Mesothelial cell of epicardium (in vitro differentiated cells): ENCODE measurements at regions not wholly inside any gene's neighbourhood (a gene's known extent, or its start where the extent isn't known, plus 50 kb on each side); places are given as distances from the start of the nearest gene placed in this dataset.
"Not testable (repeated sequence)": the region's sequence is repeated elsewhere in the genome, so short reads cannot be mapped to it uniquely, and the experiment has no call there.

ENCODE experiments used
- DNase-seq, 2 experiments: peaks; one replicate each; pipeline ENCODE4 v3.0.0; 2021; ENCODE audit warnings: low spot score in 2 of 2; ENCODE audit not compliant: unreplicated experiment in 2 of 2
- H3K27ac Mint-ChIP-seq: 2 replicates; pipeline ENCODE4 v1.8.0; 2021; ENCODE audit warnings: mixed read lengths
- H3K27me3 Mint-ChIP-seq: 2 replicates; pipeline ENCODE4 v1.8.0; 2021; ENCODE audit warnings: low read depth, mixed read lengths
- H3K36me3 Mint-ChIP-seq: 2 replicates; pipeline ENCODE4 v1.8.0; 2021; ENCODE audit warnings: mixed read lengths
- H3K4me1 Mint-ChIP-seq: 2 replicates; pipeline ENCODE4 v1.8.0; 2021; ENCODE audit warnings: mixed read lengths
- H3K4me3 Mint-ChIP-seq: 2 replicates; pipeline ENCODE4 v1.8.0; 2021; ENCODE audit warnings: mild to moderate bottlenecking, moderate library complexity, mixed read lengths
- H3K9me3 Mint-ChIP-seq: 2 replicates; pipeline ENCODE4 v1.8.0; 2021; ENCODE audit warnings: mixed read lengths
- TF ChIP-seq, protein P1 (sequence below): fragments of 200-600 bp; sonication (generic); IDR thresholded peaks from one replicate; pipeline ENCODE4 v1.5.0; 2021; ENCODE audit warnings: antibody characterized with exemption; ENCODE audit not compliant: unreplicated experiment

- no peak overlapping the region for H3K27ac Mint-ChIP-seq
- H3K36me3 Mint-ChIP-seq: no peaks in the 10 kb centered on the region
- no peak for DNase-seq
- no peak overlapping the region for H3K4me3 Mint-ChIP-seq
- TF ChIP-seq, protein P1, sequence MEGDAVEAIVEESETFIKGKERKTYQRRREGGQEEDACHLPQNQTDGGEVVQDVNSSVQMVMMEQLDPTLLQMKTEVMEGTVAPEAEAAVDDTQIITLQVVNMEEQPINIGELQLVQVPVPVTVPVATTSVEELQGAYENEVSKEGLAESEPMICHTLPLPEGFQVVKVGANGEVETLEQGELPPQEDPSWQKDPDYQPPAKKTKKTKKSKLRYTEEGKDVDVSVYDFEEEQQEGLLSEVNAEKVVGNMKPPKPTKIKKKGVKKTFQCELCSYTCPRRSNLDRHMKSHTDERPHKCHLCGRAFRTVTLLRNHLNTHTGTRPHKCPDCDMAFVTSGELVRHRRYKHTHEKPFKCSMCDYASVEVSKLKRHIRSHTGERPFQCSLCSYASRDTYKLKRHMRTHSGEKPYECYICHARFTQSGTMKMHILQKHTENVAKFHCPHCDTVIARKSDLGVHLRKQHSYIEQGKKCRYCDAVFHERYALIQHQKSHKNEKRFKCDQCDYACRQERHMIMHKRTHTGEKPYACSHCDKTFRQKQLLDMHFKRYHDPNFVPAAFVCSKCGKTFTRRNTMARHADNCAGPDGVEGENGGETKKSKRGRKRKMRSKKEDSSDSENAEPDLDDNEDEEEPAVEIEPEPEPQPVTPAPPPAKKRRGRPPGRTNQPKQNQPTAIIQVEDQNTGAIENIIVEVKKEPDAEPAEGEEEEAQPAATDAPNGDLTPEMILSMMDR: no peak
- H3K27me3 Mint-ChIP-seq: peaks cover 2% of the 10 kb centered on the region
- peaks cover 33% of the 10 kb centered on the region for H3K4me1 Mint-ChIP-seq
- H3K9me3 Mint-ChIP-seq: no peaks in the 10 kb centered on the region
Measured at GRCh38 chr14:58740379-58740935, 102.7 kb downstream of the DACT1 start.

DNA sequence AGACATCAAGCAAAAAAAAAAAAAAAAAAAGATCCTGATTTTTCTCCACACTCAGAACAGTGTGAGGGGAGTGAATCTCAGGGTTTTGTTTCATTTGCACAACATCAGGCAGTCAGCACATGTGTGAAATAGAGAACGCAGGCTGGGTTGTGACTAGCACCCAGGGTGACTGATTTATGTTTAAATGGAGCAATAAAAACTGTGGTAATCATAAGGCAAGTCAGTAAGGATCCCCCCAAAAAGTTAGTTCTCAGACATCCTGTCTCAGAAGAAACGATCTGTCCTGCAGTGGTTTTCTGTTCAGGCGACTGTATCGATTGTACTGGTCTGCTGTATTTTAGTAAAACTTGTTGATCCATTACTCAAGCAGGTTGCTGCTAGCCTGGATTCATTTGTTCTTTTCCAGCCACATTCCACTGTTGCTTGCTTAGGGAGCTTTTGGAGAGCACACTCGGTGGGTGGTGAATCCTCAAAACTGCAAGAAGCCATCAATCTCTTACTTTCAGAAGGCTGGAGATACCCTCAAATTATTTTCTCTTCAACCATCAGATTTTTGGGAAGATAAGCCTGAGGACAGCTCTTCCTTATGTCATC is 107.1 kb downstream of the DACT1 start:
- H3K4me3 Mint-ChIP-seq: no peak overlapping the region
- H3K27ac Mint-ChIP-seq: no peak overlapping the region
- DNase-seq: no peak
- H3K9me3 Mint-ChIP-seq: no peaks in the 10 kb centered on the region
- peaks cover 2% of the 10 kb centered on the region for H3K27me3 Mint-ChIP-seq
- no peaks in the 10 kb centered on the region for H3K36me3 Mint-ChIP-seq
- TF ChIP-seq, protein P1: no peak
- peaks cover 51% of the 10 kb centered on the region for H3K4me1 Mint-ChIP-seq

DNA sequence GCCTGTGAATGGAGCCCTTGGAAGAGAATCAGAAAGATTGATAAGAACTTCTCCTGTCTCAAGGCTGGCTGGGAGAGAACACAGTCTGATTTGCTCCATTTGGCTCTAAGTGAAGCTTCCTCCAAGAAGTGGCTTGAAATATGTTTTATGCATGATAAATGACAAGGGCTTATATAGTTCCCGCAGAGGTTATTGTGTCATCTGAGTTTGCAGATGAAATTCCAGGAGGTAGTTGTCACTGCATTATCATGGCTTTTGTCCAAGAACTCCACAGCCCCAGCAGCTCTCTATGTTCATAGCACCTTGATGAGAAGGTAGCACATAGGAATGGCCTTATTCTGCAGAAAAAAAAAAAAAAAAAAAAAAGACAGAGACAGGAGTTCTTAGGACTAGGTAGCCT is 108.5 kb downstream of the DACT1 start:
- H3K9me3 Mint-ChIP-seq: no peaks in the 10 kb centered on the region
- peak overlapping the region; percentile 8 for H3K27ac Mint-ChIP-seq
- peaks cover 54% of the 10 kb centered on the region for H3K4me1 Mint-ChIP-seq
- H3K27me3 Mint-ChIP-seq: no peaks in the 10 kb centered on the region
- no peak for DNase-seq
- no peaks in the 10 kb centered on the region for H3K36me3 Mint-ChIP-seq
- no peak overlapping the region for H3K4me3 Mint-ChIP-seq
- TF ChIP-seq, protein P1: no peak

DNA sequence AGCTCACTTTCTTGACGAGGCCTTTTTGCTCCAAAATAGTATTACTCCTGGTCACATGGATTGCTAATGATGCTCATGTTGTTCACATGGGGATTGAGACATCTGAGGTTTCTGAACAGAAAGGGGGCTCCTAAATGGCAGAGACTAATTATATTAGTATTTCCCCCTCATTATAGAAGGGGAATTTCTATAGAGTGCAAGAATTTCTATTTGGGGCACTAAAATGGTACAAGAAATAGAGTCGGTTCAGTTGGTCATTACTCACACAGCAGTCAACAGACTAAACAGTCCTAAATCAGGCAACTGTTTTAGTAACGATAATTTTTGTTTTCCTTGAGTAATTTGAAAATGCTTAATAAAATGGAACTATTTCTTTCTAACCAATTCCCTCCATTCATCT is 108.9 kb downstream of the DACT1 start:
- no peak overlapping the region for H3K4me3 Mint-ChIP-seq
- H3K27ac Mint-ChIP-seq: peak overlapping the region; percentile 39
- DNase-seq: no peak
- H3K27me3 Mint-ChIP-seq: no peaks in the 10 kb centered on the region
- H3K36me3 Mint-ChIP-seq: no peaks in the 10 kb centered on the region
- peaks cover 51% of the 10 kb centered on the region for H3K4me1 Mint-ChIP-seq
- TF ChIP-seq, protein P1: no peak
- H3K9me3 Mint-ChIP-seq: no peaks in the 10 kb centered on the region

GRCh38 chr14:58747181-58747580 is 109.4 kb downstream of the DACT1 start:
- Mint-ChIP-seq H3K27me3 (no peaks in the 10 kb centered on the region), H3K4me3 (no peak overlapping the region), H3K27ac (peak overlapping the region; percentile 39), H3K36me3 (no peaks in the 10 kb centered on the region), H3K9me3 (no peaks in the 10 kb centered on the region), H3K4me1 (peaks cover 49% of the 10 kb centered on the region)
- TF ChIP-seq, protein P1: no peak
- DNase-seq: no peak

- H3K4me3 Mint-ChIP-seq, H3K27me3 Mint-ChIP-seq, H3K27ac Mint-ChIP-seq, H3K9me3 Mint-ChIP-seq, DNase-seq, H3K36me3 Mint-ChIP-seq: not testable (repeated sequence)
- peaks cover 49% of the 10 kb centered on the region for H3K4me1 Mint-ChIP-seq
Measured at GRCh38 chr14:58748251-58748650, 110.5 kb downstream of the DACT1 start.
